HG03460 (cell line): ENCODE measurements at regions not wholly inside any gene's neighbourhood (a gene's known extent, or its start where the extent isn't known, plus 50 kb on each side); places are given as distances from the start of the nearest gene placed in this dataset.
"Not testable (repeated sequence)": the region's sequence is repeated elsewhere in the genome, so short reads cannot be mapped to it uniquely, and the experiment has no call there.

Source experiments
- ATAC-seq: cut with Tn5 transposase; IDR thresholded peaks from one replicate; pipeline ENCODE4 v1.9.1; 2021; ENCODE audit not compliant: unreplicated experiment

GRCh38 chr11:106552694-106553203, 465.5 kb downstream of the GUCY1A2 start:
- no peak for ATAC-seq

DNA sequence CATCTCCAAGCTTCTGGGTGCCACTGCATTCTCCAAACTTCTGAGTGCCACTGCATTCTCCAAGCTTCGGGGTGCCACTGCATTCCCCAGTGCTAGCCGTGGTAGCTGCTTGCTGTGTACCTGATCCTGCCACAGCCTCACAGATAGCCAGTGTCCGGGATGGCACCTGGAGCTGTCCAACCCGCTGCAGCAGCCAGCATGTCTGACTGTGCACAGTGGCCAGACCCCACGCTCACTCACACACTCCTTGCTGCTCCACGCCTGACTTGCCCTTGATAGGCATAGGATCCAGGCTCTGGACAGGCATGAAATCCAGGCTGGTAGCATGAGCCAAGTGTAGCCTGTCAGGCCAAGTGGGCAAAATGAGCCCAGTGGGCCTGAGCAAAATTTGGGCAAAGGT, 465.0 kb downstream of the GUCY1A2 start:
- ATAC-seq: no peak

DNA sequence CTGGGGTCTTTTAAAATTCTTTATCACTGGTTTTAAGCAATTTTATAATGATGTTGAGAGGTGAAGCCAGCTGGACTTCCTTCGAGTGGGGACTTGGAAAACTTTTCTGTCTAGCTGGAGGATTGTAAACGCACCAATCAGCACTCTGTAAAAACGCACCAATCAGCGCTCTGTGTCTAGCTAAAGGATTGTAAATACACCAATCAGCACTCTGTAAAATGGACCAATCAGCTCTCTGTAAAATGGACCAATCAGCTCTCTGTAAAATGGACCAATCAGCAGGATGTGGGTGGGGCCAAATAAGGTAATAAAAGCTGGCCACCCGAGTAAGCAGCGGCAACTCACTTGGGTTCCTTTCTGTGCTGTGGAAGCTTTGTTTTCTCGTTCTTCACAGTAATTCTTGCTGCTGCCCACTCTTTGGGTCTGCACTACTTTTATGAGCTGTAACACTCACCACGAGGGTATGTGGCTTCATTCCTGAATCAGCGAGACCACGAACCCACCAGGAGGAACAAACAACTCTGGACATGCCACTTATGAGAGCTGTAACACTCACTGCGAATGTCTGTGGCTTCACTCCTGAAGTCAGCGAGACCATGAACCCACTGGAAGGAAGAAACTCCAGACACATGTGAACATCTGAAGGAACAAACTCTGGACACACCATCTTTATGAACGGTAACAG, 462.6 kb downstream of the GUCY1A2 start:
- not testable (repeated sequence) for ATAC-seq

DNA sequence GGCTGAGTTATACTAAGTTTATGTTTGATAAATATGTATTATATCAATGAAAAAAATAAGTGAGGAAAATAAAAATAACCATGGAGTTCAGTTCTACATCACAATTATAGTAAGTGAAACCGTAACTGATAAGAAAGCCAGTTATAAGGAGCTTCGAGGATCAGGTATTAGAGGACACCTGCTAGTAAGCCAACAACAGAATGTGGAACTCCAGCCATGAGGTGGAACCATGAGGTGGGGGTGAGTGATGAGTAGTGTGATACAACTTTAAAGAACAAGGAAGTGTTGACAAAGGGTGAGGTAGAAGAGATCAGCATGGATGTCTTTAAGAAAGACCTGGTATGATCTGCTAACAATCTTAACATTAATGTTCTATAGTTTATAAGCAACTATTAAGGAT, 452.9 kb downstream of the GUCY1A2 start:
- no peak for ATAC-seq

- ATAC-seq: no peak
Measured at GRCh38 chr11:106568632-106569031, 449.6 kb downstream of the GUCY1A2 start.

GRCh38 chr11:106577384-106577783, 440.9 kb downstream of the GUCY1A2 start:
- not testable (repeated sequence) for ATAC-seq

DNA sequence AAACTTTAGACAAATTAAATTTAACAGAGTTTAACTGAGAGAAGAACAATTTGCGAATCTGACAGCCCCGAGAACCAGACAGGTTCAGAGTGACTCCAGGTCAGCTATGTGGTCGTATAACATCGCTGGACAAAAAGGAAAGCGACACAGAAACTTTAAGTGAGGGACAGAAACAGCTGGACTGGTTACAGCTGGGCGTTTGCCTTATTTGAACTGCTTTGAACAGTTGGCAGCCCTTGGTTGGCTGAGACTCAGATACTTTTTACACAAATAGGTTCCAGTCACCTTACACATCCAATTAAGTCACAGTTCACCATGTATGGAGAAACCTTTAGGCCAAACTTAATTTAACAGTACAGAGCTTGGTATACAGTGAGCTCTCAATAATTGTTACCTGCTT, 436.9 kb downstream of the GUCY1A2 start:
- ATAC-seq: no peak

DNA sequence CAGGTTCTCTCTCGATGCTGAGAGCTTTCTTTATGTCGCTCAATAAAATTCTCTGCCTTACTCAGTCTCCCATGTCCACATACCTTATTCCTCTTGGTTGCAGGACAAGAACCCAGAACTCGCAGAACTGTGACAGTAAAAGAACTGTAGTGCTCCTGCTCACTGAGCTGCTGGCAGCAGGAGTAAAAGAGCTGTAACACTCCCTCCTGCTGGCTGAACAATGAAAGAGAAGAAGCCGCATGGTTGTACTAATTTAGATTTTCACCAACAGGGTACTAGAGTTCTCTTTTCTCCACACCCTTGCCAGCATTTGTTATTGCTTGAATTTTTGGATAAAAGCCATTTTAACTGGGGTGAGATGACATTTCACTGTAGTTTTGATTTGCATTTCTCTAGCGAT, 433.2 kb downstream of the GUCY1A2 start:
- ATAC-seq: no peak

DNA sequence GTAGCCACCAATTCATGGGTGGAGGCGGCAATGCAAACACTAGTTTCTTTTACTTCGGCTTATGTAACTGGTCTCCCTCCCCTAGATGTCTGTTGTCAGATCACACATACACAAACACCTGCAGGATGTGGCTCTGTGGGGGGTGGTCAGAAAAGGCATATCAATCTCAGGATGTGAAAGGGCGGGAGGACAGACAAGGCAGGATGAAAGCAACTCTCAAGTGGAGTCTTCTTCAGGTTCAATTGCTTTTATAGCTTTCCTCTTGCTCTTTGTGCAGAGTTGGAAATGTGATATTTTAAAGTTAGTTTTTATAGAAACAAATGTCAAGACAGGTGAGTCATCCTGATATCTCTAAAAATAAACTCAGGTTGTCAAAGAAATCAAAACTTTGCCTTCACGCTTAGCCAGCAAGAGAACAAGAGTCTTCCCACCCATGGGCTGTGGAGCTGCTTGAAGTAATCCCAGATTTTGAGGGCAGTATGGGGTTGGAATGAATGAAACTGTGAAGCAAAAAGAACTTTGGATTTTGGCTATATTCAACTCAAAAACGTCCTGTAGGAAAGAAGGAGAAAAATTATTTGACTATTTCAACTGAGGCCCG, 423.4 kb downstream of the GUCY1A2 start:
- ATAC-seq: no peak

- ATAC-seq: no peak
Measured at GRCh38 chr11:106601684-106602297, 416.5 kb downstream of the GUCY1A2 start.

DNA sequence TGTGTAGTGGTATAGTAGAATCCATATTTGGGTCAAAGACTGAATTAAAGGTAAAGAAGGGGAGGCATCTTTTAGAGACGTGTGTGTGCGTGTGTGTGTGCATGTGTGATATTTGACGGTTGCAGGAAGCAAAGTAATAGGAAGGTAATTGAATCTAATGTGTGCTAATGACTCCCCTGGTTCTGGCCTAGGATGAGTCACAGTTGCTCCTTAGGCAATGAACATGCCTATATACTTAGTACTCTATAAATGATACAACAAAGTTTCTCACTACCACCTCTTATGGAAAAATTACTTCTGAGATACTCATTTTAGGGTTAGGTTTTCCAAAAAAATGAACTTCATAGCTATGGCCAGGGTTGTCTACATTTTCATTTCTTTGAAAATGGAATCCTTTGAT, 409.6 kb downstream of the GUCY1A2 start:
- no peak for ATAC-seq

GRCh38 chr11:106614262-106614661, 404.0 kb downstream of the GUCY1A2 start:
- ATAC-seq: no peak

GRCh38 chr11:106619320-106619990, 398.8 kb downstream of the GUCY1A2 start:
- ATAC-seq: no peak

- ATAC-seq: no peak
Measured at GRCh38 chr11:106621484-106621883, 396.8 kb downstream of the GUCY1A2 start.
